ENCODE measurements at regions not wholly inside any gene's neighbourhood (a gene's known extent, or its start where the extent isn't known, plus 50 kb on each side); places are given as distances from the start of the nearest gene placed in this dataset.

- no peak overlapping the region for H3K9ac ChIP-seq (ENCODE audit: low read depth in 1 of 2, low read length in 2 of 2)
- H3K27me3 ChIP-seq (ENCODE audit: control insufficient read depth in 1 of 2, insufficient read depth in 2 of 2, low read length in 2 of 2), result no peaks in the 10 kb centered on the region
- no peaks in the 10 kb centered on the region for H3K9me3 ChIP-seq (ENCODE audit: control insufficient read depth in 1 of 2, low read length in 2 of 2)
- H3K4me3 ChIP-seq (ENCODE audit: low read depth in 1 of 2, low read length in 2 of 2), result no peak overlapping the region
- no peaks in the 10 kb centered on the region for H3K36me3 ChIP-seq (ENCODE audit: control insufficient read depth in 1 of 2, insufficient read depth in 2 of 2, low read length in 2 of 2)
- H3K4me1 ChIP-seq (ENCODE audit: control insufficient read depth in 1 of 2, insufficient read depth in 2 of 2, low read length in 2 of 2), result no peaks in the 10 kb centered on the region
- H3K27ac ChIP-seq (ENCODE audit: low read depth, low read length), result no peak overlapping the region
These were observed 269.1 kb upstream of the FZD8 start for GRCh38 chr10:35911233-35911632.

GRCh38 chr10:35910234-35910633, 268.1 kb upstream of the FZD8 start:
- Histone ChIP-seq H3K27ac (ENCODE audit: low read depth, low read length) (no peak overlapping the region), H3K36me3 (ENCODE audit: control insufficient read depth in 1 of 2, insufficient read depth in 2 of 2, low read length in 2 of 2) (no peaks in the 10 kb centered on the region), H3K9ac (ENCODE audit: low read depth in 1 of 2, low read length in 2 of 2) (no peak overlapping the region), H3K4me1 (ENCODE audit: control insufficient read depth in 1 of 2, insufficient read depth in 2 of 2, low read length in 2 of 2) (no peaks in the 10 kb centered on the region), H3K4me3 (ENCODE audit: low read depth in 1 of 2, low read length in 2 of 2) (no peak overlapping the region), H3K9me3 (ENCODE audit: control insufficient read depth in 1 of 2, low read length in 2 of 2) (no peaks in the 10 kb centered on the region), H3K27me3 (ENCODE audit: control insufficient read depth in 1 of 2, insufficient read depth in 2 of 2, low read length in 2 of 2) (no peaks in the 10 kb centered on the region)

DNA sequence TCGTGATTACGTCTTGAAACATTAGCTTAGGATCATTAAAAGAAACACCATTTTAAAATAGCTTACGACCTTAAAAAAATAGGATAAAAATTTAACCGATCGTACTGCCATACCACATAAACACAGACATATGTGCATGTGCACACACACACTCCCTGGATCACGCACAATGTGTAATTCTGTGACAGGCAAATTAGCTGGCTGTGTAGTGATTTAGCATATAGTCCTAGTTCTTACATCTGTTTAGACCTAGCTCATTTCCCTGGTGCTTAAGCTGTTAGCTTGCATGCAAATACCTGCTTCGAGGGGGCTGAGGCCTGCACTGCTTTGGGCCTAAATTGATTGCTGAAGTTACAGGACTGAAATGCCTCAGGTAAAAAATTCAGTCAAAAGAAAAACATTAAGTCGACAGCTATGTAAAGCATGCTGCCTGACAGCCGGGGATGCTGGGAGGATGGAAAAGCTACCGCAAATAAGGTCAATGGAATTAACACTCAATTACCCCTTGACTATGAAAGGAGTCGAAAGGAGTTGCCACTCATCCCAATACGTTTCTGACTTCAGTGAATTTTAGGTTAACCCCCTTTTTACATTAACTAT, 267.1 kb upstream of the FZD8 start:
- Histone ChIP-seq H3K9me3 (ENCODE audit: control insufficient read depth in 1 of 2, low read length in 2 of 2) (no peaks in the 10 kb centered on the region), H3K9ac (ENCODE audit: low read depth in 1 of 2, low read length in 2 of 2) (no peak overlapping the region), H3K36me3 (ENCODE audit: control insufficient read depth in 1 of 2, insufficient read depth in 2 of 2, low read length in 2 of 2) (no peaks in the 10 kb centered on the region), H3K4me1 (ENCODE audit: control insufficient read depth in 1 of 2, insufficient read depth in 2 of 2, low read length in 2 of 2) (no peaks in the 10 kb centered on the region), H3K27me3 (ENCODE audit: control insufficient read depth in 1 of 2, insufficient read depth in 2 of 2, low read length in 2 of 2) (no peaks in the 10 kb centered on the region), H3K4me3 (ENCODE audit: low read depth in 1 of 2, low read length in 2 of 2) (no peak overlapping the region), H3K27ac (ENCODE audit: low read depth, low read length) (no peak overlapping the region)

- H3K9me3 ChIP-seq (ENCODE audit: control insufficient read depth in 1 of 2, low read length in 2 of 2), result no peaks in the 10 kb centered on the region
- H3K36me3 ChIP-seq (ENCODE audit: control insufficient read depth in 1 of 2, insufficient read depth in 2 of 2, low read length in 2 of 2), result no peaks in the 10 kb centered on the region
- H3K27me3 ChIP-seq (ENCODE audit: control insufficient read depth in 1 of 2, insufficient read depth in 2 of 2, low read length in 2 of 2), result no peaks in the 10 kb centered on the region
- H3K27ac ChIP-seq (ENCODE audit: low read depth, low read length), result no peak overlapping the region
- no peak overlapping the region for H3K4me3 ChIP-seq (ENCODE audit: low read depth in 1 of 2, low read length in 2 of 2)
- no peaks in the 10 kb centered on the region for H3K4me1 ChIP-seq (ENCODE audit: control insufficient read depth in 1 of 2, insufficient read depth in 2 of 2, low read length in 2 of 2)
- no peak overlapping the region for H3K9ac ChIP-seq (ENCODE audit: low read depth in 1 of 2, low read length in 2 of 2)
These were observed 266.4 kb upstream of the FZD8 start for GRCh38 chr10:35908451-35908850.

- Histone ChIP-seq H3K4me1 (ENCODE audit: control insufficient read depth in 1 of 2, insufficient read depth in 2 of 2, low read length in 2 of 2) (no peaks in the 10 kb centered on the region), H3K36me3 (ENCODE audit: control insufficient read depth in 1 of 2, insufficient read depth in 2 of 2, low read length in 2 of 2) (no peaks in the 10 kb centered on the region), H3K9ac (ENCODE audit: low read depth in 1 of 2, low read length in 2 of 2) (no peak overlapping the region), H3K27me3 (ENCODE audit: control insufficient read depth in 1 of 2, insufficient read depth in 2 of 2, low read length in 2 of 2) (no peaks in the 10 kb centered on the region), H3K4me3 (ENCODE audit: low read depth in 1 of 2, low read length in 2 of 2) (no peak overlapping the region), H3K27ac (ENCODE audit: low read depth, low read length) (no peak overlapping the region), H3K9me3 (ENCODE audit: control insufficient read depth in 1 of 2, low read length in 2 of 2) (no peaks in the 10 kb centered on the region)
These were observed 265.5 kb upstream of the FZD8 start for GRCh38 chr10:35907548-35907947.

DNA sequence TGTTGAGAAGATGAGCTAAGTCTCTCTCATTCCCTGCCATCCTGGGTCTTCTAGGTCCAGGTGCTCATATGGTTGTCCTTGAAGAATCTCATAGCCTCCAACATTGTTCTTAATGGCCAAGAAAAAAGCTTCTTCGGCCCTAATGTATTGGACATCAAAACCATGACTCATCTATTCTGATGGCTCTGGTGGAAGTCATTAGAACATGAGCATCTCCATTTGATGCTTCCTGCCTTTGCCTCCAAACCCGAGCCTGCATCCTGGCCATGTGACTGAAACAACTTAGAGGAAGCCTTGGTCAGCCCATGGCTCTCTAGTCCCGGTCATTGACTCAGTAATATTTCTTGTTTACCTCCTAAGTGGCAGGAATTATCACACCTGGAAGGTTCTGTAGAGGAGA, 264.1 kb upstream of the FZD8 start:
- Histone ChIP-seq H3K27me3 (ENCODE audit: control insufficient read depth in 1 of 2, insufficient read depth in 2 of 2, low read length in 2 of 2) (no peaks in the 10 kb centered on the region), H3K27ac (ENCODE audit: low read depth, low read length) (no peak overlapping the region)

DNA sequence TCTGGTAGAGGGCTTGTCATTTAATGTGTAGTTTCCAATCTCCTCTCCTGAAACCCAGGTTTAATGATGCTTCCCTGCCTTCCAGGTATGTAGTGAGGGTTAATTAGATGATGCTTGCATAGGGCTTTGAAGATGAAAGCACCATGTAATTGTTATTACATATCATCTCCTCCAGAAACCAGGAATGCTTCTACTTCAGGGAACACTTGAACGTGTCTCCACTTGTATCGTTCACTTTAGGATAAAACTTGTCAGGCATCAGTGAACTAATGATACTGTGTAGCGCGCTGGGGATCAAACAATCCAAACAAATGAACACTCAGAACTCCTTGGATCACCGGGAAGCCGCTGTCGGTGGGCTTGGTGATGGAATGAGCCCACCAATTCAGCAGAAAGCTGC, 260.9 kb upstream of the FZD8 start:
- H3K4me3 ChIP-seq (ENCODE audit: low read depth in 1 of 2, low read length in 2 of 2), result no peak overlapping the region
- H3K9me3 ChIP-seq (ENCODE audit: control insufficient read depth in 1 of 2, low read length in 2 of 2), result no peaks in the 10 kb centered on the region
- H3K36me3 ChIP-seq (ENCODE audit: control insufficient read depth in 1 of 2, insufficient read depth in 2 of 2, low read length in 2 of 2), result no peaks in the 10 kb centered on the region
- no peak overlapping the region for H3K27ac ChIP-seq (ENCODE audit: low read depth, low read length)
- H3K9ac ChIP-seq (ENCODE audit: low read depth in 1 of 2, low read length in 2 of 2), result no peak overlapping the region
- no peaks in the 10 kb centered on the region for H3K4me1 ChIP-seq (ENCODE audit: control insufficient read depth in 1 of 2, insufficient read depth in 2 of 2, low read length in 2 of 2)
- H3K27me3 ChIP-seq (ENCODE audit: control insufficient read depth in 1 of 2, insufficient read depth in 2 of 2, low read length in 2 of 2), result no peaks in the 10 kb centered on the region

More for the DNA sequence above, 264.1 kb upstream of the FZD8 start:
- no peaks in the 10 kb centered on the region for H3K9me3 ChIP-seq (ENCODE audit: control insufficient read depth in 1 of 2, low read length in 2 of 2)
- H3K36me3 ChIP-seq (ENCODE audit: control insufficient read depth in 1 of 2, insufficient read depth in 2 of 2, low read length in 2 of 2), result no peaks in the 10 kb centered on the region
- no peak overlapping the region for H3K4me3 ChIP-seq (ENCODE audit: low read depth in 1 of 2, low read length in 2 of 2)
- no peak overlapping the region for H3K9ac ChIP-seq (ENCODE audit: low read depth in 1 of 2, low read length in 2 of 2)
- H3K4me1 ChIP-seq (ENCODE audit: control insufficient read depth in 1 of 2, insufficient read depth in 2 of 2, low read length in 2 of 2), result no peaks in the 10 kb centered on the region

DNA sequence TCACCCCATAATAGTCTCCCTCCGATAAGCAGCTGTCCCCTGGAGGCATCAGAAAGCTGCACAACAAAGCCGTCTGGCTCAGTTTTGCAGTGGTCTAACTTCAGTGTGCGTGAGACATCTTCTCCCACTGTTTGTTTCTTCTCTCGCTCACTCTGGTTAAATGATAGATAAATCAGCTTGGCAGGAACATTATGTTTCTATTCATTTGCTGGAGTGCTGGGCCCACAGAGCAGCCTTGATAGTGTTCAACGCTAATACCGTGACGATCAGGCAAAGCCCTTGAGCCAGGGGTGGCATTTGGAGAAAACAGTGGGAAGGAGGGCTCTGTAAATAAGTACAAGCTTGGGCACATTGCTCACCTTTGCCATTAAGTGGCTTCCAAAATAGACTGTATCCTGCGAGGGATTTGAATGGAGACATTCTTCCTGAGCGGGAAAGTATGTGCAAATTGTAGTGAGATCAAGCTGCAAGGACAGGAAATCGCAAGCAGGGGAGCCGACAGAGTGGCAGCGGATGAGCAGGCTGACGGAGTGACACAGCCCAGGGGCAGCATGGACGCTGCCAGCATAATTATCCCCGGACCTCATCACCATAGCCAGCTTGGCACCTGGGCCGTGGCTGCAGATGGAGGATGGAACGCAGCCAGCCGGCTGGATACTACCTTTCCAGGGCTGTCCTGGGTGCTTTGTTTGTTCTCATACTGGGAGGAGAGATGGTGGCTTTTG, 256.8 kb upstream of the FZD8 start:
- H3K9me3 ChIP-seq (ENCODE audit: control insufficient read depth in 1 of 2, low read length in 2 of 2), result no peaks in the 10 kb centered on the region
- H3K4me3 ChIP-seq (ENCODE audit: low read depth in 1 of 2, low read length in 2 of 2), result no peak overlapping the region
- H3K27ac ChIP-seq (ENCODE audit: low read depth, low read length), result no peak overlapping the region
- H3K9ac ChIP-seq (ENCODE audit: low read depth in 1 of 2, low read length in 2 of 2), result no peak overlapping the region
- H3K4me1 ChIP-seq (ENCODE audit: control insufficient read depth in 1 of 2, insufficient read depth in 2 of 2, low read length in 2 of 2), result no peaks in the 10 kb centered on the region
- H3K36me3 ChIP-seq (ENCODE audit: control insufficient read depth in 1 of 2, insufficient read depth in 2 of 2, low read length in 2 of 2), result no peaks in the 10 kb centered on the region
- no peaks in the 10 kb centered on the region for H3K27me3 ChIP-seq (ENCODE audit: control insufficient read depth in 1 of 2, insufficient read depth in 2 of 2, low read length in 2 of 2)

GRCh38 chr10:35896001-35896400, 253.9 kb upstream of the FZD8 start:
- Histone ChIP-seq H3K4me1 (ENCODE audit: control insufficient read depth in 1 of 2, insufficient read depth in 2 of 2, low read length in 2 of 2) (no peaks in the 10 kb centered on the region), H3K9ac (ENCODE audit: low read depth in 1 of 2, low read length in 2 of 2) (no peak overlapping the region), H3K36me3 (ENCODE audit: control insufficient read depth in 1 of 2, insufficient read depth in 2 of 2, low read length in 2 of 2) (no peaks in the 10 kb centered on the region), H3K27me3 (ENCODE audit: control insufficient read depth in 1 of 2, insufficient read depth in 2 of 2, low read length in 2 of 2) (no peaks in the 10 kb centered on the region), H3K9me3 (ENCODE audit: control insufficient read depth in 1 of 2, low read length in 2 of 2) (no peaks in the 10 kb centered on the region), H3K27ac (ENCODE audit: low read depth, low read length) (no peak overlapping the region), H3K4me3 (ENCODE audit: low read depth in 1 of 2, low read length in 2 of 2) (no peak overlapping the region)

DNA sequence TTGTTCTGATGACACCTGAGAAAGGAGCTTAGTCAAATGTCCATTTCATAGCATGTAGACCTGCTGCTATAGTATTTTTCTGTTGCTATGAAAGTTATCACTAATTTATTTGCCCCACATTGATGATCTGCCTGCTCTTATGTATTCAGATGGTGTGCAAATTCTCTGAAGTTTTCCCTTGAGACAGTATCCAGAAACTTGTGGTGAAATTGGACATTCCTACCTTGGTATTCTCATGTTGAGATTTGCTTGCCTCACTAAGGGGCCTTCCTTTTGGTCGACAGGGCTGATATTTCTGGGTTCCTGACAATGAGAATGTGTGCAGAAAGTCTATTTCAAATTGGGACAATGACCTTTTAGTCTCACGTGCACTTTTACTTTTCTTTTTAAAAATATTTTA, 253.2 kb upstream of the FZD8 start:
- H3K27me3 ChIP-seq (ENCODE audit: control insufficient read depth in 1 of 2, insufficient read depth in 2 of 2, low read length in 2 of 2), result no peaks in the 10 kb centered on the region
- no peaks in the 10 kb centered on the region for H3K9me3 ChIP-seq (ENCODE audit: control insufficient read depth in 1 of 2, low read length in 2 of 2)
- no peak overlapping the region for H3K4me3 ChIP-seq (ENCODE audit: low read depth in 1 of 2, low read length in 2 of 2)
- H3K4me1 ChIP-seq (ENCODE audit: control insufficient read depth in 1 of 2, insufficient read depth in 2 of 2, low read length in 2 of 2), result no peaks in the 10 kb centered on the region
- H3K9ac ChIP-seq (ENCODE audit: low read depth in 1 of 2, low read length in 2 of 2), result no peak overlapping the region
- no peaks in the 10 kb centered on the region for H3K36me3 ChIP-seq (ENCODE audit: control insufficient read depth in 1 of 2, insufficient read depth in 2 of 2, low read length in 2 of 2)
- no peak overlapping the region for H3K27ac ChIP-seq (ENCODE audit: low read depth, low read length)
